ENCODE measurements at regions not wholly inside any gene's neighbourhood (a gene's known extent, or its start where the extent isn't known, plus 50 kb on each side); places are given as distances from the start of the nearest gene placed in this dataset.

- POLR2A ChIA-PET, result no interaction called here
- Histone ChIP-seq H3K79me2 (ENCODE audit: insufficient read depth, low read depth, low read length) (no peaks in the 10 kb centered on the region), H3K27ac (ENCODE audit: low read depth, low read length, poor library complexity, severe bottlenecking) (no peak overlapping the region), H4K20me1 (ENCODE audit: insufficient read depth, low read length) (no peaks in the 10 kb centered on the region), H3K4me1 (ENCODE audit: insufficient read depth, low read length, poor library complexity, severe bottlenecking) (no peaks in the 10 kb centered on the region), H3K4me2 (ENCODE audit: low read length) (no peak overlapping the region), H3K9me3 (ENCODE audit: low read length) (no peaks in the 10 kb centered on the region), H2AFZ (ENCODE audit: low read length) (no peak overlapping the region), H3K9me2 (ENCODE audit: insufficient read depth, low read length) (no peaks in the 10 kb centered on the region), H3K36me3 (ENCODE audit: insufficient read depth, low read length) (no peaks in the 10 kb centered on the region), H3K4me3 (ENCODE audit: low read depth, low read length, poor library complexity, severe bottlenecking) (no peak overlapping the region)
- DNase-seq (ENCODE audit: low spot score), result no peak
- intact Hi-C loops (cut with micrococcal nuclease; ENCODE audit: unreplicated experiment), result no loop called here
- CTCF ChIA-PET (ENCODE audit: unreplicated experiment), result no interaction called here
- no TSS peak for BruUV-seq (replicated peaks)
- TF ChIP-seq EZH2phosphoT487 (IDR thresholded peaks at IDR 0.05; ENCODE audit: borderline replicate concordance, low read depth, low read length), result no peak
- no peak for TF ChIP-seq CTCF (conservative IDR thresholded peaks at IDR 0.05; ENCODE audit: low read length)
These were observed 507.2 kb upstream of the PBX1 start for GRCh38 chr1:164051782-164052181.

GRCh38 chr1:164054331-164054730, 504.7 kb upstream of the PBX1 start:
- Histone ChIP-seq H2AFZ (ENCODE audit: low read length) (no peak overlapping the region), H3K27ac (ENCODE audit: low read depth, low read length, poor library complexity, severe bottlenecking) (no peak overlapping the region), H3K79me2 (ENCODE audit: insufficient read depth, low read depth, low read length) (no peaks in the 10 kb centered on the region), H4K20me1 (ENCODE audit: insufficient read depth, low read length) (no peaks in the 10 kb centered on the region), H3K4me1 (ENCODE audit: insufficient read depth, low read length, poor library complexity, severe bottlenecking) (no peaks in the 10 kb centered on the region), H3K36me3 (ENCODE audit: insufficient read depth, low read length) (no peaks in the 10 kb centered on the region), H3K9me2 (ENCODE audit: insufficient read depth, low read length) (no peaks in the 10 kb centered on the region), H3K4me3 (ENCODE audit: low read depth, low read length, poor library complexity, severe bottlenecking) (no peak overlapping the region), H3K4me2 (ENCODE audit: low read length) (no peak overlapping the region), H3K9me3 (ENCODE audit: low read length) (no peaks in the 10 kb centered on the region)
- CTCF ChIA-PET (ENCODE audit: unreplicated experiment), result no interaction called here
- DNase-seq (ENCODE audit: low spot score), result no peak
- POLR2A ChIA-PET, result interaction anchor here (0.6 kb wide), 1 partner anchor 12 kb away, joined by 3 read pairs; no protein-coding TSS in a partner anchor
- no TSS peak for BruUV-seq (replicated peaks)
- intact Hi-C loops (cut with micrococcal nuclease; ENCODE audit: unreplicated experiment), result no loop called here
- TF ChIP-seq CTCF (conservative IDR thresholded peaks at IDR 0.05; ENCODE audit: low read length) (no peak), EZH2phosphoT487 (IDR thresholded peaks at IDR 0.05; ENCODE audit: borderline replicate concordance, low read depth, low read length) (no peak)

- no peaks in the 10 kb centered on the region for H3K9me3 ChIP-seq (ENCODE audit: low read length)
- no peak overlapping the region for H2AFZ ChIP-seq (ENCODE audit: low read length)
- no peaks in the 10 kb centered on the region for H4K20me1 ChIP-seq (ENCODE audit: insufficient read depth, low read length)
- no peak overlapping the region for H3K4me2 ChIP-seq (ENCODE audit: low read length)
- intact Hi-C loops (cut with micrococcal nuclease; ENCODE audit: unreplicated experiment), result no loop called here
- H3K79me2 ChIP-seq (ENCODE audit: insufficient read depth, low read depth, low read length), result no peaks in the 10 kb centered on the region
- DNase-seq (ENCODE audit: low spot score), result no peak
- no peak overlapping the region for H3K27ac ChIP-seq (ENCODE audit: low read depth, low read length, poor library complexity, severe bottlenecking)
- no peak overlapping the region for H3K4me3 ChIP-seq (ENCODE audit: low read depth, low read length, poor library complexity, severe bottlenecking)
- POLR2A ChIA-PET, result no interaction called here
- CTCF ChIA-PET (ENCODE audit: unreplicated experiment), result no interaction called here
- no peaks in the 10 kb centered on the region for H3K9me2 ChIP-seq (ENCODE audit: insufficient read depth, low read length)
- H3K4me1 ChIP-seq (ENCODE audit: insufficient read depth, low read length, poor library complexity, severe bottlenecking), result no peaks in the 10 kb centered on the region
- no peaks in the 10 kb centered on the region for H3K36me3 ChIP-seq (ENCODE audit: insufficient read depth, low read length)
- no TSS peak for BruUV-seq (replicated peaks)
- TF ChIP-seq CTCF (conservative IDR thresholded peaks at IDR 0.05; ENCODE audit: low read length), result no peak
- TF ChIP-seq EZH2phosphoT487 (IDR thresholded peaks at IDR 0.05; ENCODE audit: borderline replicate concordance, low read depth, low read length), result no peak
These were observed 500.8 kb upstream of the PBX1 start for GRCh38 chr1:164058198-164058597.
